Islet precursor cell (in vitro differentiated cells): ENCODE measurements at regions not wholly inside any gene's neighbourhood (a gene's known extent, or its start where the extent isn't known, plus 50 kb on each side); places are given as distances from the start of the nearest gene placed in this dataset.
"Not testable (repeated sequence)": the region's sequence is repeated elsewhere in the genome, so short reads cannot be mapped to it uniquely, and the experiment has no call there.

Experiments used
- DNase-seq: peaks from one replicate; pipeline ENCODE4 v3.0.0-alpha.2; 2018

DNA sequence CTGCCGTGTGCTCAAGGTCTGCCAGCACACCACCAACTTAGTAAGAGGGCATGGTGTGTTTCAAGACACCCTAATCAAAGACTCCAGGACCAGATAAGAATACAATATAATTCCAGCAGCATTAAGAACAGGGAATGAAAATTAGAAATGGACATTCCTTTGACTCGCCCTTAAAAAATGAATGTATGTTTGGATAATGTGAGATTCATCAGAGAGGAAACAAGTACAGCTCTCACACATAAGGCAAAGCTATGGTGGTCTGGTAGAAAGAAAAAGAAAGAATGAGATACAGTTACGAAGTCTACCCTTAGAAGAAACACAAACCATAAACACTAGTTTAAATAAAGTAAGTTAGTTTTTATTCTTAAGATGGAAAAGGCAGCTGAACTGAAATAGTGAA, 174.8 kb upstream of the ANK3 start:
- no peak for DNase-seq

DNA sequence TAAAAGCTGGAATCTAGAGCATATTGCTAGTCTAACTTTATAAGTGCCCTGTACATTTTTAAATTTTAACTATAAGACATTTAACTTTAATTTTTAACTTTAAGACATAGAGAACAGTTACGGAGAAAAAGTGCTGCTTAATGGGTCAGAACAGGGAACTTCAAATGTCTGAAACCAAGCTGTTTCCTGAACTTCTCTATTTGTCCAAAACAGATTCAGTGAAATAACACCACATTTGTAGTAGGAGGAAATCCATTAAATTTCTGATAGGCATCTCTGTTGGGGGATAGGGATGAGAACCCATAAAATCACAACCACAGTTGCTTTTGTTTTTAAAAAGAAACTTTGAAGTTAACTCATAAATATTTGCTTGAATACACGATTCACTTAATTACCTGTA, 170.8 kb upstream of the ANK3 start:
- DNase-seq = no peak

DNA sequence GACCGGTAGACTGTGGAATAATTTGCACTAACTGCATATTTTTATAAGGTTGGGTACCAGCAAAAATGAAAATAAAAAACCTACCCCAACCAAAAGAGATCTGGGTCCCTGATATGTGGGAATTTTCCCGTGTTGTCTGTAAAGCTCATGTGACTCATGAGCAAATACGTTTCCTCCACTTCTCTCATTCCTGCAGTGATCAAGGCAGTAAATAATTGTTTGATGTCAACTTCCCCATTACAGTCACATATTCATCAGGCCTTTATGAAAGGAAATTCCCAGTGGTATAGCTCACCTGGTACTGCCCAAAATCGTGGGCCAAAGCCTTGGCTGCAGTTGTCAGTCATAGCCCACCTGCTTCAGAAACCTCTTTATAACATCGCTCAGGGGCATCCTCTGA, 166.0 kb upstream of the ANK3 start:
- DNase-seq = no peak

DNA sequence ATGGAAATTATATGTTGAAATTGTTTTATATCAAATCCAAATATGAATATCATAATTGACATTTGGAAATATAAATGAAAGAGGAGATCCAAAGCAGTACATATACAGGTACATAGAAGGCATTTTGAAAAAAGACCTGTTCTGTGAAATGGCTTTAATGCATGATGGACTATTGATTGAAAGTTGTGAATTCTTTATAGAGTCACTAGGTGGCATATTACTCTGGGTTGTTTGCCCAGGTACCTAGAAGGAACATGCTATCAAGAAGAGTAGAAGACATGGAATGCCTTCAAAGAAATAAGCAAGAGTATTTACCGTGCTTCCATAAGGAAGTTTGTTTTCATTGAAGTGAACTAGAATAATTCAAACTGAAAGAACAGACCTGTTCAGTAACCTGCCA, 160.0 kb upstream of the ANK3 start:
- DNase-seq = no peak

DNA sequence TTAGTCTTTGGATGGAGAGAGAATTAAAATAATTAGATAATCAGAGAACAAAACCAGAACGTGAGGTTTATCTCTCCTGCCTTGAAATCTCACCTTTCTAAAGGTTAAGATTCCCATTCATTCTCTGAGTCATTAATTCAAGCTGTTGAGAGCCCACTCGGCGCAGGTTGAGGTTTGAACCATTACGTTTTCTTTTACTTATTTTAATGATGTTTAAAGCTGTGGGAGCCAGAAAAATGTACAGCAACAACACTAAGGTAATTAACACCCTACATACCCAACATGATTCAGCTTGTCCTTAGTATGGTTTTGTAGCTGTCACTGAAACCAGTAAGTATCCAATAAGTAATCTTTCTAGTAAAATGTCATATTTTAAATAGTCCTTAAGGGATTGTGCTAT, 153.0 kb upstream of the ANK3 start:
- no peak for DNase-seq

DNA sequence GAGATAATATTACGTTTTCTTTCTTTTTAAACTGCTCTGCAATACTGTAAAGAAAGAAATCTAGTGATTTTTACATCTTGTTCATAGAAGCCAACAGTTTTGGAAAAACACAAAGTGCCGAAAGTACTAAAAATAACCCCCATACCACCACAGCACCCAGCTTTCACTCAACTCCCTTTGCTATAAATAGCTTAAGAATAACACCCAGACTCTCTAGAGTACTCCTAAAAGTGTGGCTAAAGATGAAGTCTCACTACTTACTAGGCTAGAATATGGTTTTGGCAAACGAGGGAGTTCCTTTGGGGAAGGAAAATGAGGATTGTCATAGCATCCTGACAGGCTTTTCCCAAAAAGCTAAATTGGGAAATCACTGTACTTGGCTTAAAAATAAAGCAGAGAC, 151.8 kb upstream of the ANK3 start:
- no peak for DNase-seq

DNA sequence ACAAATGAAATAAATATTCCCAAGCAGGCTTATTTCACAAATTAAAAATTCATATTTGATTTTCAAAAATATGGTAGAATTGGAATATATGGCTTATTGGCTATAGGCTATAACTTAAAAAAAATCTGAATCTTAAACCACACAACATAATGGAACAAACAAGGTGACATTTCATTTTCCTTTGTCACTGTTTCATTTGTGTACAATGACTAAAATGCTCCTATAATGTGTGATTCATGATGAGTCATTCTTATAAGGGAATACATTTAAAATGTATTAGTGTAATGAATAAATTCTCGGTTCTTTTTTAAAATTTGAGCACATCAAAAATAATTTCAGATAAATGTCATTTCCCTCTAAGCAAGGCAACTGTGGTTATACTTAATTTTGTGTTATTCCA, 148.0 kb upstream of the ANK3 start:
- DNase-seq = no peak

DNA sequence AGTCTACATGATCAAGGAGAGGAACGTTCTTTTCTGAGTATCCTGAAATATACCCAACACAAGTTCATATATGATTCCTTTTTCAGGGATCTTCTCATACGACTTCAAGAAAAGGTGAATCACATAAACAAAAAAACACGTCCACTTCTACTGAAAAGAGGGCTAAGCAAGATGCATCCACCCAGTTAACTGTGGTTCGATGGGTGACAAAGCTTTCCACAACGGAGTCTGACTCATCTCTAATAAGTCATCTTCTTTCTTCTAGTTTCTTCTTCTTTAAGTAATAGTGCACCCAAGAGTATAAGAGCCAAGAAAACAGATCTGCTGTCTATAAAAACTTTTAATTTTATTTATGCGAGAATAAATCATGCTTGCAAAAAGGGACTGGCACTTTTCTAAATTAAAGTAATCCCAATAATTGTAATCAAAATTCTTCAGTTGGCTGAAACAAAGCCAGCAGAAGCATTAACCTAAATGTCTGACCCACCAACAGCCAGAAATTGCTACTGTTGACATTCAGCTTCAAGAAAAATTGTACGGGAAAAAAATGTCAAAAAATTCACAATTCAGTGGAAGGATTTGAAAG, 146.9 kb upstream of the ANK3 start:
- DNase-seq = no peak

DNA sequence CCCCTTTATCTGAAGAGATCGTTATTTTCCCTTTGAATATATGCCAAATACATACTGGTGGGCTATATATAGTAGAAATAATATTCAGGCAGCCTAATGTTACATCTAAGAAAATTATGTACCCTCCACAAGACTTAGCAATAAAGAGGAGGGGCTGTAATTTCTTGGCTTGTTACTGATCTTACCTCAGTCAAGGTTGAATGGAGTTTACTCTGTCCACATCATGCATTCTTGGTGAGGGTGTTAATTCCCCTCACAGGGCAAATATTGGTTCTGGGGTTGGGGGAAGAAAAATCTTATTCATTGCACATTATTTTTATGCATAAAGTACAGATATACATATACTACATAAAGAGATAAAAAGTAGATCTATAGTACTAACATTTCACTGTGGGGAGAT, 145.8 kb upstream of the ANK3 start:
- DNase-seq = no peak

DNA sequence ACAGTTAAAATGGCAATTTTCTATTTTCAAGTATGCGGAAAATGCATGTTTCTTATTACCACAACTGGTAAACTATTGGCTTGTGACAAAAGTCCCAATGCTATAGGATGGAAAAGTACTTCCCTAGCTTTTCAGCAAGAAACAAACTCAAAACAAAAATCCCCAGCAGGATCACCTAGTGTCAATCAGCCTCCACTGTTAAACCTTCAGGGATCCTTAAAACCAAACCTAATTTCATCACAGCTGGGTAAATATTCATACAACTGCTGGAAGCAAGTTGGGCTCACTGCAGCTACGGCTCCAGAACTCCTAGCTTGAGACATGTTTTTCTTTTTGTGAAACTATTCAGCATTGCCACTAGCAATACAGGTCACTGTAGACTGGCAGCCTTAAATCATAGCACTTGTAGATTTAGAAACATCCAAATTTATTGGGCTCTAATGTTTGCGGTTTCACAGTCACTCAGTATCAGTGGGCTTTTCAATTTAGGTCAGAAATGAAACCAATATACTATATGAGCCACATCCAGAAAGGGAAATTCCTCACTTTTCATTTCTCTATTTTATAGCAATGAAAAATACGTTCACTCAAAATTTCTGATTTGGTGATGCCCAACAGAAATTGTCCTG, 145.2 kb upstream of the ANK3 start:
- no peak for DNase-seq

DNA sequence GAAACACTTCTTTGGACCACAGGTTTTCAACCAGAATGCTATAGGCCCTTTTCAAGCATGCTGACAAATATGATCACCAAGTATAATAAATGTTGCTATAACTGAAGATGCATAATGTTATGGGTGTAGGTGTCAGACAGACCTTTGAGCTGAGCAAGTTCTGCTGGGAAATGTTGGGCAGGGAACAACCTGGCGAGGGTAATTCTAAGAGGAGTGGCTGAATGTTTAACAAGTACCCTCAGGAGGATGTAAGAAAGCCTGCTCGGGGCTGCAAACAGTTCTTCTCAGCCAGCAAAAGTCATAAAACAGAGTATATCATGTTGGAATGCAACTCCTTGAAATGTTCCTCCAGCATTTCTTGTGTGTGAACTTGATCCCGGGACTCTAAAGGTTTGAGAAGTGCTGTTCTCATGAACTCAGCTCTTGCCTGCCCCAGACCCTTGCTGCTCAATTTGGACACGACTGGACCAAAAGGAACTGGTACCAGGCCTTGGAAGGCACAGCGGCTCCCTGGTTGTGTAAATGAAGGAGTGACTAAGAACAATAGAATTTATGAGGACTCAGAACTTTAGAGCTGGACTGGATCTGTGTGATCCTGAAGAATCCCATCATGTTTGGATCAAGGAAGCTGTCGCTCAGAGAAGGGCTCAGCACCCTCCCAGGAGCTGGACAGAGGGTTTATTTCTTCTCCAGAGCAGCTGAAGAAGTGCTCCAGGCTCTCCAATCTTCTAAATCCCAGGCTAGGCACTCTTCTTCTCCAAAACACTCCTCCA, 143.2 kb upstream of the ANK3 start:
- no peak for DNase-seq

DNA sequence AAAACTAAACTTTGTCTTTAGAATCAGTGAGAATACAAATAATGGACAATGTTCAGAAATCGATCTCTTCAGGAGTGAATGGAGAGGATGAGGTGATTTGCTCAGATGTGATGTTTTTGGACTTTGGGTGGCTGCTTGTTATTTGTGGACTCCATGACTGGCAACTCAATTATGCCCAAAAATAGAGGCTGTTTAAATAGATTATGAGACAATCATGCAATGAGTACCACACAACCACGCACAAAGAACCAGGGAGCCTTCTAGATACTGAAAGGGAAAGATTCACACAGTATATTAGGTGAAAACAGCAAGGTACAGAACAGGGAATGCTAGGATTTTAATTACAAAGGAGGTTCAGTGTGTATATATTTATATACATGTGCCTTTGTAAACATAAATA, 141.3 kb upstream of the ANK3 start:
- no peak for DNase-seq

DNA sequence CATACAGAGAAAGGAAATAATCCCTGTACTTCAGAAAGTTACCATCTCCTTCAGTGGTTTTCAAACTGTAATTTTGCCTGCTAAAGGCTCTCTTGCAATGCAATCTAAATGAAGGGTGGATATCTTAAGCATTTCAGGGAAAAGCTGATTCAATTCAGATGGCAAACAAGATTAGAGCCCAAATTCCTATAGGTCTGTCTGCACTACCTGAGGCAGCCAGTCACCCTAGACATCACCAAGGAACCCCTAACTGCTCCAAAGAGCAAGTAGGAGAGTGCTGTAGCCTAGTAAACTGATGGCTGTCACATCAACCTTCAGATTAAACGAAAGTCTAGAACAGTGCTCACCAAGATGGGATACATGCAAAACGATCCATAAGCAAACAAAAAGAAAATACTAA, 138.0 kb upstream of the ANK3 start:
- DNase-seq = no peak

DNA sequence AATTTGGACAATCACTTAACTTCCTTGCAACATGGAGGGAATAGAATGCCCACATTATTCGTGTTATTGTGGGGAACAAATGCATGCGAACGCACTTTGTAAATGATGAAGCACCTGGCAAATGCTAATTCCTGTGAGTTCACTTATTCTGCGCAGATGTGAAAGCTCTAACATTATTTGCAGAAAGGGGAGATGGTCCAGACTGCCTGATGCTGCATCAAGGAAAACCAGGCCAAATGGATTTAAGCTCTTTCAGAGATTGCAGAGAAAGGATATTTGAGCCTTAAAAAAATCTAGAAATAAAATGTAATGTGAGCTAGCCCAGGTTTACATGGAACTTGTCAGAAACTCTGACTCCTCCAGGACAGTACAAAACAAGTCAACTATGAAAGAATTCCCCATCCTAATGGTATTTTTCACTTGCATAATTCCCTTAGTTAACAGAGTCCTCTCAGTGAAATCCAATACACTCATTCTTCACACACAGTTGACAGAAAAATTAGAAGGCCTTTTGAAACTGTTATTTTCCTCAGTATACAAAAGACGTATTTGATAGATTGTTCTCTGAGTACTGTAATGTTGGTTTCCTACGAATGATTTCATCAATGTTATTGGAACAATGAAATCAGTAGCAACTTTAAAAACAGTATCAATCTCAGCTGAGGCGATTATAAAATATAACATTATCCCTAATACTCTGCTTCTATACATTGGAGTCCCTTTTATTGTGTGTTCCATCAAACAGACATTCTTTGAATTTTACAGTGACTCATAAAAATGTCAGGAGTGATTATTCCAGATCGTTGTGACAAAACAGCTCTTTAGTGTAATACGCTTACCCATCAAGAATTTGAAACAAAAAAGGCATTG, 136.3 kb upstream of the ANK3 start:
- no peak for DNase-seq

DNA sequence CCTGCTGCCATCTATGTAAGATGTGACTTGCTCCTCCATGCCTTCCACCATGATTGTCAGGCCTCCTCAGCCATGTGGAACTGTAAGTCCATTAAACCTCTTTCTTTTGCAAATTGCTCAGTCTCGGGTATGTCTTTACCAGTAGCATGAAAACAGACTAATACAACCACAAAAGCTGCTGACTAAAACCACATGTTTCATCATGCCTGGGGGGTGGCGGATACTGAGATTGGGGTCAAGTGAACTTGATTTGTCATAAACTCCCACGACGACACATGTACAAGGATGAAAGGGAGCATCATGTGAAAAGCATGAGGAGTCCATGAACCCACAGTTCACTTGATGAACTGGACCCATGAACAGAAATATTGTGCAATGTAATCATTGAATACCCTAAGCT, 134.9 kb upstream of the ANK3 start:
- DNase-seq = no peak

DNA sequence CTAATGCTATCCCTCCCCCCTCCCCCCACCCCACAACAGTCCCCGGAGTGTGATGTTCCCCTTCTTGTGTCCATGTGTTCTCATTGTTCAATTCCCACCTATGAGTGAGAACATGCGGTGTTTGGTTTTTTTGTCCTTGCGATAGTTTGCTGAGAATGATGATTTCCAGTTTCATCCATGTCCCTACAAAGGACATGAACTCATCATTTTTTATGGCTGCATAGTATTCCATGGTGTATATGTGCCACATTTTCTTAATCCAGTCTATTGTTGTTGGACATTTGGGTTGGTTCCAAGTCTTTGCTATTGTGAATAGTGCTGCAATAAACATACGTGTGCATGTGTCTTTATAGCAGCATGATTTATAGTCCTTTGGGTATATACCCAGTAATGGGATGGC, 133.7 kb upstream of the ANK3 start:
- DNase-seq = not testable (repeated sequence)

DNA sequence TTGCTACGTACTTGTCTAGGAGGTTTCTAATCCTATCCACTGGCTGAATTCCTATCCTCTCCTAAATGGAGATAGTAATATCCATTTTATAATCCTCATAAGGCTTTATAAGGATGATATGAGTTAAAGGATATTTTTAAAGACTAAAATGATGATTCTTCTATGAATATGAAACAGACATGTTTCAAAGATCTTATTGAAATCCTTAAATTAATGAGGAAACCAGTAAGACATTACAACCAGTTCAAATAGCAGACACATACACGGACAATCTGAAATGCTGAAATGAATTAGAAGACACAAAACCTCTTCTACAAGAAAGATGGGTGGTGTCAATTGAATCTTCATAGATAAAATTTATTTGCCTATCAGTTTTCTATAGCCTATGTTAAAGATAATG, 132.9 kb upstream of the ANK3 start:
- DNase-seq = no peak

DNA sequence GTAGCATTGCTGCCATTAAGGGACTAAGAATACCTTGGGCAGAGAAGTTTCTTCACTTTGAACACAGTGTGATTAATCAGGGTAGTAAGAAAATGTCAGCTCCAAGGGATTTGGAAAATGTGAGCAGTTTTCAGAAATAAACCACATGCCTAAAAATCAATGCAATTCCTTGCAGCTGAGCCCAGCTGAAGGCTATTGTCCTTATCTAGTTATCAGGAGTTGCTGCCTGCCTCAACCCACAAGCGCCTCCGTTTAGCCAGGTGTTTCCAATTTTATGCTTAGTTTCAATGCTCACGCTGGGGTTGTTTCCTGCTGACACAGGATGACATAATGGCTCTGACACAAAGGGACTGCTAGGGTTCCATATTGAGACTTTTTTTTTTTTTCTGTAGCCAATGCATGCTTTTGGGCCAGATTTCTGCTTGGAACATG, 132.3 kb upstream of the ANK3 start:
- peak; percentile 65 for DNase-seq

DNA sequence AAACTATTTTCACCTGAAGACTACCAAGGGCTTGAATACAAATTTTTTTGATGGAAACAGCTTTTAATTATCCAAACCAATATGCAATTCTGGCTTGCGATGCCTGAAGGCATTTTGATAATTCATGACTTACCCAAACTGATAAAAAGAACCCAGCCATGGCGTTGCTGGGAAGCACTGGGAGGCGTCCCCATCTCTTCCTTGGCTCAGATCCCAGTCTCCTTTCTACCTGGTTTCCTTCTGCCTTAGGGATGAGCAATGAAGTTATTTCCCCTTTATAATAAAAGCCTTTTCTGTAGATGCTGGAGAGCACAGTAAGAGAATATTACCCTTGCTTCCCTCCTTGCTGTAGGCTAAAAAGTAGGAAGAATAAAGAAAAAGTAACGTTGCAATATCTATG, 129.1 kb upstream of the ANK3 start:
- no peak for DNase-seq

DNA sequence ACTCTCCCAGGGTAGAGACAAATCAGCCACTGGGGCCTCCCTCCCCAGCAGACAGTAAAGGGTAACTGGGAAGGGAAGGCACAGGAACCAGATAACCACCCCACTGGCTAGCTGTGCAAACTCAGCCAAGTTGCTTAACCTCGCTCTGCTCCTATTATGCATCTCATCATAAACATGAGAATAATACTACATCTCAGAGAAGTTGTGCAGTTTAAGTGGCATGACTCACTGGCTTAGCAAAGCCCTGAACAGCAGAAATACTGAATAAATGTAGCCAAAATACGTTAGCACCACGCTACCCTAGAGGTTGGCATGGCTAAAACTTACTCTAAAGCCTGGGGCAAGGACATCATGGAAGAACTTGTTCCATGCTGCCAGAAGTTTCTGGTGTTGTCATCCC, 128.1 kb upstream of the ANK3 start:
- DNase-seq = no peak

DNA sequence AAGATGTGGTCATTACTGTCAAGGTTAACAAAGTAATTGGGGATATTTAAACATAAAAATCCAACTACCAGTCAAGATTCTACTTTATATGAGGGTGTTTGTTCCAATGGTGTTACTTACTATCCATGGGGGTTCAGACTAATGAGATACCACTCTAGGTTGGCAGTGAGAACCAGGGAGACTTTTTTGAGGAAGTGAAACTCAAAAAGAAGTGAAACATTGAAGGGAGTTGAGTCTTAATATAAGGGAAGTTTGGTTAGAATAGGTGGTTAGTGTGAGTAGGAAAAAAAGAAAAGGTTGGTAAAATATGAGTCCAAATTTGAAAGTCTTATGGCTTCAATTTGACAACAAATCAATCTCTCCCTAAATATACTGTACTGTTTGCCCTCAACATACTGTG, 123.6 kb upstream of the ANK3 start:
- DNase-seq = no peak

DNA sequence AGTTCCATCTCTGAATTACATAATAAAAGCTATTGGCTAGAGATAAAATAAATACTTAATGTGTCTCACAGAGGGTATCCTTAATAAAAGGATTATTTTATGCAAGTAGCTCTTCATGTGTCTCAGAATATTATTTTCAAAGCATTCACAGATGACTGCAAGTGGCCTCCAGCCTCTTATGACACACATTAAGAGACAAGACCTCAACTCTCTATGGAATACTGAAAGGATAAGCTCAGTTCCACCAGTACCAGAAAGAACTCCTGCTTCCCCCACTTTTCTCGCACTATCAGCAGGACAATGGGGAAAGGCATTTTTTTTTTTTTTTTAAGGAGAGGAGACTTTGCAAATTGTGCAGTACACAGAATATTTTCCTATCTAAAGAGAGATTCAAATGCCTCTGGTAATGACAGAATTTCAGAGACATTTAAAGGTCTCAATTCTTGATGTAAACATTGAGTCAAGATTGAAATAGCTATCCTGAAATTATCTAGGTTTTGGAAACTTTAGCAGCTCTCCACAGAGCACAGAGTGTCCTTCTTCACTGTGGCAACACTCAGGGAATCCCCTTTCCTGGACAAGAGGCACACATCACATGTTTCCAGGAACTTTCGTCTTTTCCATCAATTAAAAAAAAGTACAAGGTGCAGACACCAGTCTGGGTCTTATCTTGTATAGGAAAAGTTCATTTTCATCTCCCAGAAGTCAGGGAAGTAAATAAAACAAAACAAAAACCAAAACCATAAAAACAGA, 122.0 kb upstream of the ANK3 start:
- no peak for DNase-seq

DNA sequence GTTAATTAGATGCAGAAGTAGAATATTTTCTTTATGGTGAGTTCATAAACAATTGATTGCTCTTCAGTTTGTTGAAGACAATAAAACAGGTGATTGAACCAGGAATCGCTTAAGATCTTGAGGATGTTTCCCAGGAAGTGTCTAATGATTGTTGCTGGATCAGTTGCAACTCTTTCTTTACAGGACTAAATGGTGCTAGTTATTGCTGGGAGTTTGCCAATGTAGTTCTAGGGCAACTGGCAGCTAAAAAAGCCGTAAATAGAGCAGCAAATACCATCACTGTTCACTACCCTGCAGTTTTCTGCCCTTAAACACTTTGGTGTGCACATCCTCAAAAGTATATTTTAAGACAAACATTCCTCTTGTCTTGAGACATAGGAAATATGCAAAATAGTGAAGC, 119.2 kb upstream of the ANK3 start:
- no peak for DNase-seq
